Endothelial cell (in vitro differentiated cells): ENCODE measurements at regions not wholly inside any gene's neighbourhood (a gene's known extent, or its start where the extent isn't known, plus 50 kb on each side); places are given as distances from the start of the nearest gene placed in this dataset.
"Not testable (repeated sequence)": the region's sequence is repeated elsewhere in the genome, so short reads cannot be mapped to it uniquely, and the experiment has no call there.

Experiments
- DNase-seq: peaks from one replicate; pipeline ENCODE4 v3.0.0; 2021; ENCODE audit warnings: low spot score
- H3K27ac Mint-ChIP-seq: one replicate; pipeline ENCODE4 v1.8.0; 2021; ENCODE audit warnings: mixed read lengths, inconsistent platforms; ENCODE audit not compliant: unreplicated experiment
- H3K27me3 Mint-ChIP-seq: one replicate; pipeline ENCODE4 v1.8.0; 2021; ENCODE audit warnings: mild to moderate bottlenecking, moderate library complexity, mixed read lengths, inconsistent platforms; ENCODE audit not compliant: unreplicated experiment
- H3K36me3 Mint-ChIP-seq: one replicate; pipeline ENCODE4 v1.8.0; 2021; ENCODE audit warnings: mild to moderate bottlenecking, low read depth, mixed read lengths, inconsistent platforms; ENCODE audit not compliant: unreplicated experiment
- H3K4me1 Mint-ChIP-seq: one replicate; pipeline ENCODE4 v1.8.0; 2021; ENCODE audit warnings: mild to moderate bottlenecking, mixed read lengths, inconsistent platforms; ENCODE audit not compliant: unreplicated experiment
- H3K4me3 Mint-ChIP-seq: one replicate; pipeline ENCODE4 v1.8.0; 2021; ENCODE audit warnings: mild to moderate bottlenecking, mixed read lengths, inconsistent platforms; ENCODE audit not compliant: unreplicated experiment
- H3K9me3 Mint-ChIP-seq: one replicate; pipeline ENCODE4 v1.8.0; 2021; ENCODE audit warnings: mixed read lengths, inconsistent platforms; ENCODE audit not compliant: unreplicated experiment
- TF ChIP-seq, protein P1 (sequence below): fragments of 200-600 bp; sonication (generic); IDR thresholded peaks from one replicate; pipeline ENCODE4 v1.5.0; 2021; ENCODE audit warnings: antibody characterized with exemption; ENCODE audit not compliant: unreplicated experiment

DNA sequence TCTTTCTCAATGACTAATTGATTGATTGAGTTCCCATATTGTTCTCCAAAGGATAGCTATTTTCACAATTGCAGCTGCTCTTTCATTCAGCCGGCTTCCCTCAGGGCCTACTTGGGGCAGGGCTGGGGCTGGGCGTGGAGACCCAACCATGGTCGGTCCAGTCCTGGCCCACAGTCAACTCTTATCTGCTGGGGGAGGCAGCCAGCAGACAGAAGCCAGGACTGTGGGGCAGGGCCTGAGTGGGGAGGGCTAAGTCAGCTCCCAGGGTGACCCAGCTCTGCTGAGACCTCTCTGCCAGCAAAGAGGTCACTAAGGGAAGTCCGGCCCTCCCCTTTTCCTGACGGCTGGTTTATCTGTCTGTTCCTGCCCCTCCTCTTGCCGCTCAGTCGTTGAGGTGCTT lies 735.2 kb downstream of the TBC1D22A start:
- H3K36me3 Mint-ChIP-seq, result peaks cover 18% of the 10 kb centered on the region
- no peaks in the 10 kb centered on the region for H3K4me1 Mint-ChIP-seq
- H3K4me3 Mint-ChIP-seq, result no peak overlapping the region
- no peak overlapping the region for H3K27ac Mint-ChIP-seq
- DNase-seq, result no peak
- TF ChIP-seq, protein P1, sequence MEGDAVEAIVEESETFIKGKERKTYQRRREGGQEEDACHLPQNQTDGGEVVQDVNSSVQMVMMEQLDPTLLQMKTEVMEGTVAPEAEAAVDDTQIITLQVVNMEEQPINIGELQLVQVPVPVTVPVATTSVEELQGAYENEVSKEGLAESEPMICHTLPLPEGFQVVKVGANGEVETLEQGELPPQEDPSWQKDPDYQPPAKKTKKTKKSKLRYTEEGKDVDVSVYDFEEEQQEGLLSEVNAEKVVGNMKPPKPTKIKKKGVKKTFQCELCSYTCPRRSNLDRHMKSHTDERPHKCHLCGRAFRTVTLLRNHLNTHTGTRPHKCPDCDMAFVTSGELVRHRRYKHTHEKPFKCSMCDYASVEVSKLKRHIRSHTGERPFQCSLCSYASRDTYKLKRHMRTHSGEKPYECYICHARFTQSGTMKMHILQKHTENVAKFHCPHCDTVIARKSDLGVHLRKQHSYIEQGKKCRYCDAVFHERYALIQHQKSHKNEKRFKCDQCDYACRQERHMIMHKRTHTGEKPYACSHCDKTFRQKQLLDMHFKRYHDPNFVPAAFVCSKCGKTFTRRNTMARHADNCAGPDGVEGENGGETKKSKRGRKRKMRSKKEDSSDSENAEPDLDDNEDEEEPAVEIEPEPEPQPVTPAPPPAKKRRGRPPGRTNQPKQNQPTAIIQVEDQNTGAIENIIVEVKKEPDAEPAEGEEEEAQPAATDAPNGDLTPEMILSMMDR, result no peak
- H3K27me3 Mint-ChIP-seq, result peaks cover 8% of the 10 kb centered on the region
- peaks cover 58% of the 10 kb centered on the region for H3K9me3 Mint-ChIP-seq

DNA sequence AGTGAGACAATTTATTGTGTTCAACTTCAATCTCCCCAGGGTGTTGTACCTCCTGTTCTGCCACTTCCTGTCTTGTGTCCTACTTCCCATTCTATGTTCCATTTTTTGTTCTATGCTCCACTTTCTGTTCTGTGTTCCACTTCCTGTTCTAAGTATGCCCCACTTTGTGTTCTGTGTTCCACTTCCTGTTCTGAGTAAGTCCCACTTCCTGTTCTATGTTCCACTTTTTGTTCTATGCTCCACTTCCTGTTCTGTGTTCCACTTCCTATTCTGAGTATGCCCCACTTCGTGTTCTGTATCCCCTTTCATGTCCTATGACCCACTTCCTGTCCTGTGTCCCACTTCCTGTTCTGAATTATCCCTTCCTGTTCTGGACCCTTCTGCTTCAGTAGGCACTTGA lies 732.7 kb downstream of the TBC1D22A start:
- Mint-ChIP-seq H3K27ac (no peak overlapping the region), H3K9me3 (peaks cover 56% of the 10 kb centered on the region), H3K4me1 (no peaks in the 10 kb centered on the region), H3K27me3 (peaks cover 11% of the 10 kb centered on the region), H3K36me3 (peaks cover 22% of the 10 kb centered on the region), H3K4me3 (peak overlapping the region; percentile 14)
- DNase-seq, result no peak
- TF ChIP-seq, protein P1, result no peak

DNA sequence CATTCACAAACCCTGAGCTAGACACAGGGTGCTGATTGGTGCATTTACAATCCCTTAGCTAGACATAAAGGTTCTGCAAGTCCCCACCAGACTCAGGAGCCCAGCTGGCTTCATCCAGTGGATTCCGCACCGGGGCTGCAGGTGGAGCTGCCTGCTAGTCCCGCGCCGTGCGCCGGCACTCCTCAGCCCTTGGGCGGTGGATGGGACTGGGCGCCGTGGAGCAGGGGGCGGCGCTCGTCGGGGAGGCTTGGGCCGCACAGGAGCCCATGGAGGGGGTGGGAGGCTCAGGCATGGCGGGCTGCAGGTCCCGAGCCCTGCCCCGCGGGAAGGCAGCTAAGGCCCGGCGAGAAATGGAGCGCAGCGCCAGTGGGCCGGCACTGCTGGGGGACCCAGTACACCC lies 725.7 kb downstream of the TBC1D22A start:
- Mint-ChIP-seq H3K9me3 (peaks cover 49% of the 10 kb centered on the region), H3K36me3 (peaks cover 19% of the 10 kb centered on the region)
- H3K27ac Mint-ChIP-seq, result not testable (repeated sequence)

DNA sequence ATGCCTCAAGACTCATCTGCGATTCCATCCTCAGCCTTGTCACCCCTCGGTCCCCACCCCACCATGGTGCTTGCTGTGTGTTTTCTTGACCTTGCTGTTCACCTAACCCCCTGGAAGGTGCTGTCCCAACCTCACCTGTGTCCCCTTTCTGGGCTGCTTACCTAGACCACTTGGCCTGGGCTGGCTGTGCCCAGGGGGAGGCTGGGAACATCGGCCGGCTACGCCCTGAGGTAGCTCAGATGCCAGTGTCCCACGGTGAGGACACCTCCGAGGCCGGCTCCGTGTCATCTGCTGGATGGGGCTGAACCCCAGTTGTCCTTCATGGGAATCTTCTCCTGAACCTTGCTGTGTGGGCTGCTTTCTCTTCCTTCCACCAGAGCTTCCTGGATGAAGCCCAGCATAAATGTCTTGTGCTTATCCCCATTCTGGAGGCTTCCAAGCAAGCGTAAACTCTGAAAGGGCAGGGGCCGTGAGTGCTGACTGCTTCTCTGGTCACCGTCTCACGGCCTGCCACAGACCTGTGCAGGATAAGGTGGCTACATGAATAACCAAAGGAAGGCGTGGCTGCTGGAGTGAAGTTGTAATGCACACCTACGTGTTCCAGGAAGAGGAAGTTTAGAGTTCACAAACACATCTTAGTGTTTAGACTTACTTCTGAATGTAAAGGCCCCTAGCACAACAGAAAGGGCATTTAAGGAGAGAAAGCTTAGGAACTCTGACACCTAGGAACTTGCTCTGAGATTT lies 724.3 kb downstream of the TBC1D22A start:
- no peak for DNase-seq
- H3K9me3 Mint-ChIP-seq, result peaks cover 42% of the 10 kb centered on the region
- peaks cover 18% of the 10 kb centered on the region for H3K36me3 Mint-ChIP-seq
- TF ChIP-seq, protein P1, result no peak
- no peaks in the 10 kb centered on the region for H3K4me1 Mint-ChIP-seq
- peaks cover 14% of the 10 kb centered on the region for H3K27me3 Mint-ChIP-seq
- no peak overlapping the region for H3K27ac Mint-ChIP-seq
- no peak overlapping the region for H3K4me3 Mint-ChIP-seq

More for the DNA sequence above, 725.7 kb downstream of the TBC1D22A start:
- peaks cover 14% of the 10 kb centered on the region for H3K27me3 Mint-ChIP-seq
- not testable (repeated sequence) for H3K4me1 Mint-ChIP-seq, H3K4me3 Mint-ChIP-seq, DNase-seq

DNA sequence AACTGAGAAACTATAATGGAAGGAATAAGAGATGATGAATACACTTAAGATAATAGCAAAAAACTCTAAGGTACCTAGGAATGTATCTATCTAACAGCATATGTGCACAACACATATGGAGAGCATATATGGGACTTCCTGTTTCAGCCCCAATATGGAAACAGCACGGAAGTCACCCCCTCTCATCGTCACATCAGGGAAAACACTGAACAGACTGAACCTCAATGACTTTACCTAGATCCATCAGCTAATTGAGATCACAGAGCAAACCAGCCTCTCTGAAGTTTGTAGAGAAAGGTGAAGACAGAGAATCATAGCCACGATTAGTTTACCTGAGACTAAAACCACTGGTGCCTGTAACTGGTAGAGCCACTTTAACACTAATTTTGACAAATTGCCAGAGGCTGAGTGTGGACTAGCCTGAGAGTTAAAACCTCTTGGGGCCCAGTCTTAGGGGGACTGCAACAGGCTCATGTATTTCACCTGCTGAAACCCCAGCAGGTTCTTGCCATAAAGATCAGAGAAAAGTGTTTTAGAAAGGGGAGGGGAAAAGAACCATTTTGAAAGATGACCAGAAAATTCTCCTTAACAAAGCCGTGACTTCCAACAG lies 722.6 kb downstream of the TBC1D22A start:
- Mint-ChIP-seq H3K4me1 (no peaks in the 10 kb centered on the region), H3K27me3 (peaks cover 11% of the 10 kb centered on the region), H3K9me3 (peaks cover 42% of the 10 kb centered on the region), H3K27ac (no peak overlapping the region), H3K36me3 (peaks cover 15% of the 10 kb centered on the region), H3K4me3 (no peak overlapping the region)
- TF ChIP-seq, protein P1, result no peak
- no peak for DNase-seq
